ENCODE measurements at regions not wholly inside any gene's neighbourhood (a gene's known extent, or its start where the extent isn't known, plus 50 kb on each side); places are given as distances from the start of the nearest gene placed in this dataset.

DNA sequence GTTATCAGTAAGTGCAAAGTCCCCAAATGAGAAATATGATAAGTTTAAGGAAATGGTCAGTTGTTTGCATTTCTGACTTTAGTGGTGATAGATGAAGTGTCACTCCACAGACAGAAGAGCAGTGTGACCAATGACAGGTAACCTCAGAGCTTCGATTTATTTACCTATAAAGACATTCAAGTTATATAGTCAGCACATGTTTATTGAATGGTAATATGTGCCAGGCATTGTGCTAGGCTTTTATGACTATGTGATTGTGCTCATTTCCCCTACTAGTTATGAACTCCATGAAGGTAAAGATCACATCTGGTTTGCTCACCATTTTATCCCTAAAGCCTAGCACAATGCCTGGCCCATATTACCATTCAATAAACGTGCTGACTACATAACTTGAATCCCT, 222.4 kb downstream of the HHIPL2 start:
- Histone ChIP-seq H3K27ac (ENCODE audit: low read depth, low read length) (no peak overlapping the region), H3K27me3 (ENCODE audit: control insufficient read depth, low read length) (no peaks in the 10 kb centered on the region), H3F3A (ENCODE audit: control insufficient read depth, insufficient read depth) (no peaks in the 10 kb centered on the region), H3K9me3 (ENCODE audit: control insufficient read depth, insufficient read depth, low read length) (no peaks in the 10 kb centered on the region), H3K4me3 (ENCODE audit: low read length) (no peak overlapping the region), H3K4me2 (ENCODE audit: low read length) (no peak overlapping the region), H3K4me1 (ENCODE audit: control insufficient read depth, low read length) (no peaks in the 10 kb centered on the region), H3K9me2 (replicated peaks; ENCODE audit: control insufficient read depth, low read length) (no peaks in the 10 kb centered on the region), H4K20me1 (ENCODE audit: control insufficient read depth, insufficient read depth, low read depth, low read length) (no peaks in the 10 kb centered on the region), H3K79me2 (ENCODE audit: control insufficient read depth, low read length) (no peaks in the 10 kb centered on the region), H3K36me3 (ENCODE audit: control insufficient read depth, low read length) (no peaks in the 10 kb centered on the region)
- TF ChIP-seq, protein P1, sequence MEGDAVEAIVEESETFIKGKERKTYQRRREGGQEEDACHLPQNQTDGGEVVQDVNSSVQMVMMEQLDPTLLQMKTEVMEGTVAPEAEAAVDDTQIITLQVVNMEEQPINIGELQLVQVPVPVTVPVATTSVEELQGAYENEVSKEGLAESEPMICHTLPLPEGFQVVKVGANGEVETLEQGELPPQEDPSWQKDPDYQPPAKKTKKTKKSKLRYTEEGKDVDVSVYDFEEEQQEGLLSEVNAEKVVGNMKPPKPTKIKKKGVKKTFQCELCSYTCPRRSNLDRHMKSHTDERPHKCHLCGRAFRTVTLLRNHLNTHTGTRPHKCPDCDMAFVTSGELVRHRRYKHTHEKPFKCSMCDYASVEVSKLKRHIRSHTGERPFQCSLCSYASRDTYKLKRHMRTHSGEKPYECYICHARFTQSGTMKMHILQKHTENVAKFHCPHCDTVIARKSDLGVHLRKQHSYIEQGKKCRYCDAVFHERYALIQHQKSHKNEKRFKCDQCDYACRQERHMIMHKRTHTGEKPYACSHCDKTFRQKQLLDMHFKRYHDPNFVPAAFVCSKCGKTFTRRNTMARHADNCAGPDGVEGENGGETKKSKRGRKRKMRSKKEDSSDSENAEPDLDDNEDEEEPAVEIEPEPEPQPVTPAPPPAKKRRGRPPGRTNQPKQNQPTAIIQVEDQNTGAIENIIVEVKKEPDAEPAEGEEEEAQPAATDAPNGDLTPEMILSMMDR (IDR thresholded peaks at IDR 0.05; ENCODE audit: low read depth, low read length, poor library complexity, severe bottlenecking) = no peak
- TF ChIP-seq EZH2phosphoT487 (IDR thresholded peaks at IDR 0.05; ENCODE audit: borderline replicate concordance, low read length) = no peak

DNA sequence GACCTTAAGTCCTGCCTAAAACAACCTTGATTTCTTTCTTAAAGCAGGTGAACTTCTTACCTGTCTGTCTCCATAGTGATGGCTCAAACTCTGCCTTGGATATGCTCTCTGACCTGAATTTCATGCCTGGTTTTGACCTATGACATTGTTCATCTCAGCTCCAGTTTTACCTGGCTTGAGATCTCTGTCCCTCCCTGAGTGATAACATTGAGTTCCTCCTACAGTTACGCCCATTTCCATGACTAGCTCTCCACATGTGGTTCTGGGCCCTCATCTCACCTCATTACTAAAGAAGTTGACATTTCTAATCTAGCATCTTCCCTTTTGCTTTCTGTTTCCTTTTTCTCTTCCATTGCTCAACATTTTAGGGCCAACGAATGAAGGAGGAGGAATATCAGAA, 233.1 kb downstream of the HHIPL2 start:
- Histone ChIP-seq H3F3A (ENCODE audit: control insufficient read depth, insufficient read depth) (no peaks in the 10 kb centered on the region), H3K9me3 (ENCODE audit: control insufficient read depth, insufficient read depth, low read length) (no peaks in the 10 kb centered on the region), H3K36me3 (ENCODE audit: control insufficient read depth, low read length) (no peaks in the 10 kb centered on the region), H3K27ac (ENCODE audit: low read depth, low read length) (no peak overlapping the region), H3K27me3 (ENCODE audit: control insufficient read depth, low read length) (no peaks in the 10 kb centered on the region), H3K79me2 (ENCODE audit: control insufficient read depth, low read length) (no peaks in the 10 kb centered on the region), H3K4me3 (ENCODE audit: low read length) (no peak overlapping the region), H3K4me2 (ENCODE audit: low read length) (no peak overlapping the region), H4K20me1 (ENCODE audit: control insufficient read depth, insufficient read depth, low read depth, low read length) (no peaks in the 10 kb centered on the region), H3K4me1 (ENCODE audit: control insufficient read depth, low read length) (no peaks in the 10 kb centered on the region), H3K9me2 (replicated peaks; ENCODE audit: control insufficient read depth, low read length) (no peaks in the 10 kb centered on the region)
- TF ChIP-seq, protein P1 (IDR thresholded peaks at IDR 0.05; ENCODE audit: low read depth, low read length, poor library complexity, severe bottlenecking) = no peak
- no peak for TF ChIP-seq EZH2phosphoT487 (IDR thresholded peaks at IDR 0.05; ENCODE audit: borderline replicate concordance, low read length)

DNA sequence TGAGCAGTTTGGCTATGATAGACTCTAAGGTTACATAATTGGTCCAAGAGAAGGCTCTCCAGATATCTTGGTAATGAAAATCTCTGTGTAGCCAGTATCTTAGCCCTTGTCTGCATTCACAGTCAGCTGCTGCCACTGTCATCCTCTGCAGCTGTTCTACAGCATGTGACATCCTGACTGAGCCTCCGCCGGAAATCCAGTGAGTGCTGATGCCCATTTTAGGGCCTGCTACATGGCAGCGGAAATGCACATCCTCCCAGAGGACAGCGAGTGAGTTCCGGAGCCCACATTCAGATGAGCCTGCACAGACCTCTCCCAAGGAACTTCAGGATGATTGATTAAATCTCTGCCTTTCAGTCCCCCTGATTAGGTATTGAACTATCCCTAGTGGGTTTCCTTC, 237.1 kb downstream of the HHIPL2 start:
- H3K27me3 ChIP-seq (ENCODE audit: control insufficient read depth, low read length) = no peaks in the 10 kb centered on the region
- no peak overlapping the region for H3K4me2 ChIP-seq (ENCODE audit: low read length)
- TF ChIP-seq EZH2phosphoT487 (IDR thresholded peaks at IDR 0.05; ENCODE audit: borderline replicate concordance, low read length) = no peak
- no peaks in the 10 kb centered on the region for H4K20me1 ChIP-seq (ENCODE audit: control insufficient read depth, insufficient read depth, low read depth, low read length)
- no peak overlapping the region for H3K4me3 ChIP-seq (ENCODE audit: low read length)
- no peaks in the 10 kb centered on the region for H3K36me3 ChIP-seq (ENCODE audit: control insufficient read depth, low read length)
- H3F3A ChIP-seq (ENCODE audit: control insufficient read depth, insufficient read depth) = no peaks in the 10 kb centered on the region
- H3K9me3 ChIP-seq (ENCODE audit: control insufficient read depth, insufficient read depth, low read length) = no peaks in the 10 kb centered on the region
- H3K4me1 ChIP-seq (ENCODE audit: control insufficient read depth, low read length) = no peaks in the 10 kb centered on the region
- no peaks in the 10 kb centered on the region for H3K79me2 ChIP-seq (ENCODE audit: control insufficient read depth, low read length)
- no peak overlapping the region for H3K27ac ChIP-seq (ENCODE audit: low read depth, low read length)
- no peaks in the 10 kb centered on the region for H3K9me2 ChIP-seq (replicated peaks; ENCODE audit: control insufficient read depth, low read length)

DNA sequence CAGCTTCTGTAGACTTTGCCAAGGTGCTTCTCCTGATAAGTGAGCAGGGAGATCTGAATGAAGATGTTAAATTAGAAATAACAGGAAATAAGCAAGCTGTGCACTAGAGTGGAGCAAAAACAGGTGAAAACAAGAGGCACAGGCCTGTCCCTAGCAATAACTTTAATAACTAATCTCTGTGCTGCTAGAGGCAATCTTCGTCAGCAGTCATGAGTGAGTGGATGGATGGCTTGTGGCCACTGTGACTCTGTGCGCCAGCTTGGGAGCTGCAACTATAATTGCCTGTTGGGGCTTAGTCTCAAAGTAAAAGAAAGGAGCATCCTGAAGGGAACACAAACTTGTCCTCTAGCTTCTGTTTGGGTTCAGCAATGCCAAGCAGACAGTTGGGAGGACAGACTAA, 240.3 kb downstream of the HHIPL2 start:
- H3K27ac ChIP-seq (ENCODE audit: low read depth, low read length) = no peak overlapping the region
- H3K9me3 ChIP-seq (ENCODE audit: control insufficient read depth, insufficient read depth, low read length) = no peaks in the 10 kb centered on the region
- H3K4me2 ChIP-seq (ENCODE audit: low read length) = no peak overlapping the region
- TF ChIP-seq, protein P1 (IDR thresholded peaks at IDR 0.05; ENCODE audit: low read depth, low read length, poor library complexity, severe bottlenecking) = no peak
- TF ChIP-seq EZH2phosphoT487 (IDR thresholded peaks at IDR 0.05; ENCODE audit: borderline replicate concordance, low read length) = no peak
- H3K4me3 ChIP-seq (ENCODE audit: low read length) = no peak overlapping the region
- no peaks in the 10 kb centered on the region for H3K79me2 ChIP-seq (ENCODE audit: control insufficient read depth, low read length)
- no peaks in the 10 kb centered on the region for H3F3A ChIP-seq (ENCODE audit: control insufficient read depth, insufficient read depth)
- H3K4me1 ChIP-seq (ENCODE audit: control insufficient read depth, low read length) = no peaks in the 10 kb centered on the region
- H3K27me3 ChIP-seq (ENCODE audit: control insufficient read depth, low read length) = no peaks in the 10 kb centered on the region
- H3K9me2 ChIP-seq (replicated peaks; ENCODE audit: control insufficient read depth, low read length) = no peaks in the 10 kb centered on the region
- no peaks in the 10 kb centered on the region for H3K36me3 ChIP-seq (ENCODE audit: control insufficient read depth, low read length)
- H4K20me1 ChIP-seq (ENCODE audit: control insufficient read depth, insufficient read depth, low read depth, low read length) = no peaks in the 10 kb centered on the region
